ENCODE measurements at regions not wholly inside any gene's neighbourhood (a gene's known extent, or its start where the extent isn't known, plus 50 kb on each side); places are given as distances from the start of the nearest gene placed in this dataset.

GRCh38 chr4:111955001-111955400, 190.3 kb upstream of the FAM241A start:
- no peak for ATAC-seq
- in situ Hi-C loops (cut with HindIII; ENCODE audit: low pct_unique_long_range_greater_than_20kb, low sequenced_read_pairs), result no loop called here

GRCh38 chr4:111957116-111957515, 188.1 kb upstream of the FAM241A start:
- in situ Hi-C loops (cut with HindIII; ENCODE audit: low pct_unique_long_range_greater_than_20kb, low sequenced_read_pairs), result no loop called here
- no peak for TF ChIP-seq SIN3A (IDR thresholded peaks at IDR 0.05; ENCODE audit: borderline replicate concordance, insufficient read depth, low read depth, low read length)
- no peak for TF ChIP-seq POLR2AphosphoS5 (IDR thresholded peaks at IDR 0.05; ENCODE audit: low read depth, low read length)

More at GRCh38 chr4:111955001-111955400, 190.3 kb upstream of the FAM241A start:
- Histone ChIP-seq H3K4me3 (ENCODE audit: low read depth in 2 of 2, low read length in 2 of 2) (no peak overlapping the region), H3K27me3 (ENCODE audit: control insufficient read depth, insufficient read depth, low read length) (no peaks in the 10 kb centered on the region), H3K4me1 (ENCODE audit: control insufficient read depth, insufficient read depth, low read length) (no peaks in the 10 kb centered on the region), H3K27ac (ENCODE audit: low read length) (no peak overlapping the region), H3K36me3 (ENCODE audit: control insufficient read depth, insufficient read depth, low read length) (no peaks in the 10 kb centered on the region), H3K9me3 (ENCODE audit: control insufficient read depth, insufficient read depth, low read depth, low read length) (no peaks in the 10 kb centered on the region)
- POLR2A ChIA-PET, result no interaction called here
- no peak for TF ChIP-seq SIN3A (IDR thresholded peaks at IDR 0.05; ENCODE audit: borderline replicate concordance, insufficient read depth, low read depth, low read length)
- no peak for TF ChIP-seq CTCF (IDR thresholded peaks at IDR 0.05)
- no peak for TF ChIP-seq REST (IDR thresholded peaks at IDR 0.05; ENCODE audit: insufficient read depth in 1 of 2, low read depth in 2 of 2, low read length in 1 of 2)
- no peak for TF ChIP-seq TCF7L2 (IDR thresholded peaks at IDR 0.05; ENCODE audit: low read depth, low read length)
- TF ChIP-seq POLR2AphosphoS5 (IDR thresholded peaks at IDR 0.05; ENCODE audit: low read depth, low read length), result no peak
- DNase-seq (ENCODE audit: low read depth, low spot score), result no peak
- intact Hi-C loops (cut with micrococcal nuclease; ENCODE audit: unreplicated experiment), result no loop called here
- CTCF ChIA-PET, result no interaction called here
- no TSS peak for BruUV-seq (replicated peaks)

GRCh38 chr4:111957997-111958396, 187.3 kb upstream of the FAM241A start:
- no peaks in the 10 kb centered on the region for H3K4me1 ChIP-seq (ENCODE audit: control insufficient read depth, insufficient read depth, low read length)
- no peaks in the 10 kb centered on the region for H3K9me3 ChIP-seq (ENCODE audit: control insufficient read depth, insufficient read depth, low read depth, low read length)
- ChIA-PET CTCF (no interaction called here), POLR2A (no interaction called here)
- no TSS peak for BruUV-seq (replicated peaks)
- no peak overlapping the region for H3K27ac ChIP-seq (ENCODE audit: low read length)
- intact Hi-C loops (cut with micrococcal nuclease; ENCODE audit: unreplicated experiment), result no loop called here
- in situ Hi-C loops (cut with HindIII; ENCODE audit: low pct_unique_long_range_greater_than_20kb, low sequenced_read_pairs), result no loop called here
- no peaks in the 10 kb centered on the region for H3K27me3 ChIP-seq (ENCODE audit: control insufficient read depth, insufficient read depth, low read length)
- H3K36me3 ChIP-seq (ENCODE audit: control insufficient read depth, insufficient read depth, low read length), result no peaks in the 10 kb centered on the region
- H3K4me3 ChIP-seq (ENCODE audit: low read depth in 2 of 2, low read length in 2 of 2), result no peak overlapping the region
- no peak for TF ChIP-seq POLR2AphosphoS5 (IDR thresholded peaks at IDR 0.05; ENCODE audit: low read depth, low read length)
- TF ChIP-seq SIN3A (IDR thresholded peaks at IDR 0.05; ENCODE audit: borderline replicate concordance, insufficient read depth, low read depth, low read length), result no peak
- TF ChIP-seq REST (IDR thresholded peaks at IDR 0.05; ENCODE audit: insufficient read depth in 1 of 2, low read depth in 2 of 2, low read length in 1 of 2), result no peak
- TF ChIP-seq TCF7L2 (IDR thresholded peaks at IDR 0.05; ENCODE audit: low read depth, low read length), result no peak
- DNase-seq (ENCODE audit: low read depth, low spot score) (no peak), ATAC-seq (no peak)

More at GRCh38 chr4:111957116-111957515, 188.1 kb upstream of the FAM241A start:
- H3K9me3 ChIP-seq (ENCODE audit: control insufficient read depth, insufficient read depth, low read depth, low read length), result no peaks in the 10 kb centered on the region
- no peaks in the 10 kb centered on the region for H3K27me3 ChIP-seq (ENCODE audit: control insufficient read depth, insufficient read depth, low read length)
- ATAC-seq (no peak), DNase-seq (ENCODE audit: low read depth, low spot score) (no peak)
- H3K27ac ChIP-seq (ENCODE audit: low read length), result no peak overlapping the region
- BruUV-seq (replicated peaks), result no TSS peak
- no peaks in the 10 kb centered on the region for H3K36me3 ChIP-seq (ENCODE audit: control insufficient read depth, insufficient read depth, low read length)
- intact Hi-C loops (cut with micrococcal nuclease; ENCODE audit: unreplicated experiment), result no loop called here
- ChIA-PET POLR2A (no interaction called here), CTCF (no interaction called here)
- no peaks in the 10 kb centered on the region for H3K4me1 ChIP-seq (ENCODE audit: control insufficient read depth, insufficient read depth, low read length)
- no peak overlapping the region for H3K4me3 ChIP-seq (ENCODE audit: low read depth in 2 of 2, low read length in 2 of 2)
